Effector memory CD4-positive, alpha-beta T cell (primary cell): ENCODE measurements at regions not wholly inside any gene's neighbourhood (a gene's known extent, or its start where the extent isn't known, plus 50 kb on each side); places are given as distances from the start of the nearest gene placed in this dataset.

Experiments
- DNase-seq, 3 donors: peaks; one replicate each; pipeline ENCODE4 v3.0.0-alpha.2; 2020
- H3K27ac ChIP-seq: 2 replicates; pipeline ENCODE4 v1.7.0; 2013; ENCODE audit warnings: mild to moderate bottlenecking, low read length, moderate library complexity; ENCODE audit not compliant: insufficient read depth, poor library complexity, severe bottlenecking
- H3K27me3 ChIP-seq: replicated peaks from 2 replicates; pipeline ENCODE4 v1.7.0; 2013; ENCODE audit warnings: mild to moderate bottlenecking, low read length; ENCODE audit not compliant: insufficient read depth, control insufficient read depth, poor library complexity, severe bottlenecking
- H3K36me3 ChIP-seq: 2 replicates; pipeline ENCODE4 v1.7.0; 2013; ENCODE audit warnings: mild to moderate bottlenecking, low read length, moderate library complexity; ENCODE audit not compliant: control insufficient read depth, insufficient read depth
- H3K4me1 ChIP-seq: 2 replicates; pipeline ENCODE4 v1.7.0; 2013; ENCODE audit warnings: low read length, mild to moderate bottlenecking; ENCODE audit not compliant: control insufficient read depth, insufficient read depth, poor library complexity, severe bottlenecking
- H3K4me3 ChIP-seq: 2 replicates; pipeline ENCODE4 v1.7.0; 2013; ENCODE audit warnings: low read length, low read depth, mild to moderate bottlenecking; ENCODE audit not compliant: insufficient read depth, poor library complexity, severe bottlenecking
- H3K9me3 ChIP-seq: 2 replicates; pipeline ENCODE4 v1.7.0; 2013; ENCODE audit warnings: mild to moderate bottlenecking, low read length, moderate library complexity; ENCODE audit not compliant: control insufficient read depth

GRCh38 chr15:70410371-70410985, 312.8 kb upstream of the TLE3 start:
- H3K27me3 ChIP-seq = no peaks in the 10 kb centered on the region
- no peaks in the 10 kb centered on the region for H3K9me3 ChIP-seq

GRCh38 chr15:70409388-70409787, 311.7 kb upstream of the TLE3 start:
- Histone ChIP-seq H3K4me3 (no peak overlapping the region), H3K9me3 (no peaks in the 10 kb centered on the region), H3K27me3 (no peaks in the 10 kb centered on the region), H3K36me3 (no peaks in the 10 kb centered on the region), H3K27ac (no peak overlapping the region), H3K4me1 (no peaks in the 10 kb centered on the region)
- no peak for DNase-seq

More at GRCh38 chr15:70410371-70410985, 312.8 kb upstream of the TLE3 start:
- no peak overlapping the region for H3K27ac ChIP-seq
- H3K4me3 ChIP-seq = no peak overlapping the region
- H3K4me1 ChIP-seq = no peaks in the 10 kb centered on the region
- no peak for DNase-seq
- no peaks in the 10 kb centered on the region for H3K36me3 ChIP-seq

GRCh38 chr15:70407955-70408354, 310.2 kb upstream of the TLE3 start:
- H3K4me3 ChIP-seq = no peak overlapping the region
- H3K36me3 ChIP-seq = no peaks in the 10 kb centered on the region
- DNase-seq = no peak
- no peaks in the 10 kb centered on the region for H3K4me1 ChIP-seq
- no peak overlapping the region for H3K27ac ChIP-seq
- no peaks in the 10 kb centered on the region for H3K9me3 ChIP-seq
- H3K27me3 ChIP-seq = no peaks in the 10 kb centered on the region

- Histone ChIP-seq H3K27ac (no peak overlapping the region), H3K4me1 (no peaks in the 10 kb centered on the region), H3K4me3 (no peak overlapping the region), H3K9me3 (no peaks in the 10 kb centered on the region), H3K36me3 (no peaks in the 10 kb centered on the region), H3K27me3 (no peaks in the 10 kb centered on the region)
- DNase-seq = no peak
Measured at GRCh38 chr15:70407336-70407670, 309.6 kb upstream of the TLE3 start.

- no peaks in the 10 kb centered on the region for H3K27me3 ChIP-seq
- H3K27ac ChIP-seq = no peak overlapping the region
- H3K36me3 ChIP-seq = no peaks in the 10 kb centered on the region
- H3K4me3 ChIP-seq = no peak overlapping the region
- no peaks in the 10 kb centered on the region for H3K4me1 ChIP-seq
- DNase-seq = no peak
- no peaks in the 10 kb centered on the region for H3K9me3 ChIP-seq
Measured at GRCh38 chr15:70406617-70407335, 309.1 kb upstream of the TLE3 start.

GRCh38 chr15:70401709-70402108, 304.0 kb upstream of the TLE3 start:
- Histone ChIP-seq H3K9me3 (no peaks in the 10 kb centered on the region), H3K27ac (no peak overlapping the region), H3K4me3 (no peak overlapping the region), H3K36me3 (no peaks in the 10 kb centered on the region), H3K4me1 (no peaks in the 10 kb centered on the region), H3K27me3 (no peaks in the 10 kb centered on the region)
- DNase-seq = no peak

- H3K9me3 ChIP-seq = no peaks in the 10 kb centered on the region
- H3K4me3 ChIP-seq = no peak overlapping the region
- H3K27ac ChIP-seq = no peak overlapping the region
- no peak for DNase-seq
- no peaks in the 10 kb centered on the region for H3K36me3 ChIP-seq
- H3K27me3 ChIP-seq = no peaks in the 10 kb centered on the region
- no peaks in the 10 kb centered on the region for H3K4me1 ChIP-seq
Measured at GRCh38 chr15:70400766-70401541, 303.2 kb upstream of the TLE3 start.

- DNase-seq = no peak
- no peaks in the 10 kb centered on the region for H3K9me3 ChIP-seq
- H3K4me1 ChIP-seq = no peaks in the 10 kb centered on the region
- H3K27ac ChIP-seq = no peak overlapping the region
- no peaks in the 10 kb centered on the region for H3K36me3 ChIP-seq
- H3K4me3 ChIP-seq = no peak overlapping the region
- H3K27me3 ChIP-seq = no peaks in the 10 kb centered on the region
Measured at GRCh38 chr15:70399204-70399603, 301.5 kb upstream of the TLE3 start.

GRCh38 chr15:70398694-70399093, 301.0 kb upstream of the TLE3 start:
- DNase-seq = no peak
- H3K36me3 ChIP-seq = no peaks in the 10 kb centered on the region
- no peak overlapping the region for H3K4me3 ChIP-seq
- no peaks in the 10 kb centered on the region for H3K9me3 ChIP-seq
- H3K27ac ChIP-seq = no peak overlapping the region
- no peaks in the 10 kb centered on the region for H3K27me3 ChIP-seq
- H3K4me1 ChIP-seq = no peaks in the 10 kb centered on the region

GRCh38 chr15:70396807-70397206, 299.1 kb upstream of the TLE3 start:
- Histone ChIP-seq H3K9me3 (no peaks in the 10 kb centered on the region), H3K27me3 (no peaks in the 10 kb centered on the region), H3K36me3 (no peaks in the 10 kb centered on the region), H3K4me1 (no peaks in the 10 kb centered on the region), H3K4me3 (no peak overlapping the region), H3K27ac (no peak overlapping the region)
- DNase-seq = no peak
